Ascending aorta (tissue), 2 donors: ENCODE measurements at regions not wholly inside any gene's neighbourhood (a gene's known extent, or its start where the extent isn't known, plus 50 kb on each side); places are given as distances from the start of the nearest gene placed in this dataset.

Source experiments
- DNase-seq, 2 donors: peaks; one replicate each; pipeline ENCODE4 v3.0.0-alpha.2; 2019; ENCODE audit warnings: low spot score in 2 of 2
- H3K27ac ChIP-seq, 2 donors: fragments of 200-600 bp; sonication (generic); one replicate each; pipeline ENCODE4 v1.5.1; 2016 to 2017; ENCODE audit warnings: mild to moderate bottlenecking in 1 of 2
- H3K27me3 ChIP-seq: fragments of 200-600 bp; sonication (generic); one replicate; pipeline ENCODE4 v1.5.1; 2017
- H3K36me3 ChIP-seq, 2 donors: fragments of 200-600 bp; sonication (generic); one replicate each; pipeline ENCODE4 v1.5.1; 2016
- H3K4me1 ChIP-seq, 2 donors: fragments of 200-600 bp; sonication (generic); one replicate each; pipeline ENCODE4 v1.5.1; 2016 to 2017; ENCODE audit warnings: mild to moderate bottlenecking in 1 of 2
- H3K4me3 ChIP-seq, 2 donors: fragments of 200-600 bp; sonication (generic); one replicate each; pipeline ENCODE4 v1.5.1; 2016 to 2017; ENCODE audit warnings: mild to moderate bottlenecking in 1 of 2
- H3K9me3 ChIP-seq, 2 donors: fragments of 200-600 bp; sonication (generic); one replicate each; pipeline ENCODE4 v1.5.1; 2016
- intact Hi-C: fragments of 100-400 bp; cut with DNase I; formaldehyde crosslinking; loops from one replicate; pipeline ENCODE4 v1.15.1; 2023
- TF ChIP-seq, protein P1 (sequence below), 3 experiments: fragments of 200-600 bp in 2 of 3; fragments of 450-650 bp in 1 of 3; sonication (generic) in 2 of 3; IDR thresholded peaks; one replicate each; pipeline ENCODE4 v1.5.1; 2016 to 2019; ENCODE audit warnings: antibody characterized with exemption in 3 of 3, mild to moderate bottlenecking in 1 of 3, moderate library complexity in 1 of 3

DNA sequence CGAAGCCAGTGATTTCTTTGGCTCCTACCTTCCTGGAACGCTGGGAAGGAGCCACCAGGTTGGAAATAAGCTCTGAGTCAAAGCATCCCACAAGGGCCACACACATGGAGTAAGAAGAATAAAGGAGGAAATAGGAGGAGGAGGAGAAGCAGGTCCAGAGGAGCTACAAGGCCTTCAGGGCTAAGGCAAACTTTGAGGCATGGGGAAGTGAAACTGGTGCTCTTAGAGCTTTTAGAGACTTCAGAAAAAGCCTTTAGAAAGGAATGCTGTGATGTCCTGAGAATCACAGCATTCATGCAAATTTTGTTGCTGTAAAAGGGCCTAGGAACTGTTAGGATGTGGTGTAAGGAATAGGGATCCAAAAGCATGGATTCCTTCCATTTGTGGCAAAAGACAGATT lies 135.9 kb upstream of the ARHGEF9 start:
- intact Hi-C loops: loop anchor here (5.0 to 10.0 kb wide), 4 partner anchors 169 to 569 kb away; partner anchors contain the start of genes AMER1, MTMR8 and SPIN4
- H3K27ac ChIP-seq: peak overlapping the region; percentile 82 to 88
- H3K27me3 ChIP-seq: no peaks in the 10 kb centered on the region
- peaks cover 13 to 20% of the 10 kb centered on the region in 2 donors for H3K4me1 ChIP-seq
- TF ChIP-seq, protein P1, sequence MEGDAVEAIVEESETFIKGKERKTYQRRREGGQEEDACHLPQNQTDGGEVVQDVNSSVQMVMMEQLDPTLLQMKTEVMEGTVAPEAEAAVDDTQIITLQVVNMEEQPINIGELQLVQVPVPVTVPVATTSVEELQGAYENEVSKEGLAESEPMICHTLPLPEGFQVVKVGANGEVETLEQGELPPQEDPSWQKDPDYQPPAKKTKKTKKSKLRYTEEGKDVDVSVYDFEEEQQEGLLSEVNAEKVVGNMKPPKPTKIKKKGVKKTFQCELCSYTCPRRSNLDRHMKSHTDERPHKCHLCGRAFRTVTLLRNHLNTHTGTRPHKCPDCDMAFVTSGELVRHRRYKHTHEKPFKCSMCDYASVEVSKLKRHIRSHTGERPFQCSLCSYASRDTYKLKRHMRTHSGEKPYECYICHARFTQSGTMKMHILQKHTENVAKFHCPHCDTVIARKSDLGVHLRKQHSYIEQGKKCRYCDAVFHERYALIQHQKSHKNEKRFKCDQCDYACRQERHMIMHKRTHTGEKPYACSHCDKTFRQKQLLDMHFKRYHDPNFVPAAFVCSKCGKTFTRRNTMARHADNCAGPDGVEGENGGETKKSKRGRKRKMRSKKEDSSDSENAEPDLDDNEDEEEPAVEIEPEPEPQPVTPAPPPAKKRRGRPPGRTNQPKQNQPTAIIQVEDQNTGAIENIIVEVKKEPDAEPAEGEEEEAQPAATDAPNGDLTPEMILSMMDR (IDR thresholded peaks at IDR 0.05): no peak
- H3K36me3 ChIP-seq: no peaks in the 10 kb centered on the region
- H3K4me3 ChIP-seq: no peak overlapping the region
- no peaks in the 10 kb centered on the region for H3K9me3 ChIP-seq
- no peak for DNase-seq

DNA sequence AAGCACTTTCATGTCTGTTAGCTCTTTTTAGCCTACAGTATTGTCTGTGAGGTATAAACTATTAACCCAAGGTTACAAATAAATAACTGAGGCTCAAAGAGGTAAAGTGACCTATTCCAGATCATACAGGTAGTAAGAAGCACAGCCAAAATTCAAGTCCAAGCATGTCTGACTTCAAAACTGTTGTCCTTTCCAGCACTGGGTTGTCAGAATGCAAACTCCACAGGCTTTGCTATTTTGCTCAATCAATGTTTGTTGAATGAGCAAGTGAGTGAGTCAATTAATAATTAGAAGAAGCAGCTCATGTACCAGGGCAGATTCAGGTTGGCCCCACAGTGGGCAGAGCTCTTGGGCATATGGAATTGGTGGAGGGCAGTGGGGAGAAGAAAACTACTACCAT lies 134.1 kb upstream of the ARHGEF9 start:
- no peaks in the 10 kb centered on the region for H3K36me3 ChIP-seq
- H3K9me3 ChIP-seq: no peaks in the 10 kb centered on the region
- intact Hi-C loops: loop anchor here (10.0 kb wide), 1 partner anchor 264 kb away; no protein-coding TSS in a partner anchor
- H3K27ac ChIP-seq: peak overlapping the region; percentile 82 to 88
- TF ChIP-seq, protein P1 (IDR thresholded peaks at IDR 0.05): no peak
- no peaks in the 10 kb centered on the region for H3K27me3 ChIP-seq
- H3K4me3 ChIP-seq: no peak overlapping the region
- peaks cover 13 to 20% of the 10 kb centered on the region in 2 donors for H3K4me1 ChIP-seq
- DNase-seq: no peak

DNA sequence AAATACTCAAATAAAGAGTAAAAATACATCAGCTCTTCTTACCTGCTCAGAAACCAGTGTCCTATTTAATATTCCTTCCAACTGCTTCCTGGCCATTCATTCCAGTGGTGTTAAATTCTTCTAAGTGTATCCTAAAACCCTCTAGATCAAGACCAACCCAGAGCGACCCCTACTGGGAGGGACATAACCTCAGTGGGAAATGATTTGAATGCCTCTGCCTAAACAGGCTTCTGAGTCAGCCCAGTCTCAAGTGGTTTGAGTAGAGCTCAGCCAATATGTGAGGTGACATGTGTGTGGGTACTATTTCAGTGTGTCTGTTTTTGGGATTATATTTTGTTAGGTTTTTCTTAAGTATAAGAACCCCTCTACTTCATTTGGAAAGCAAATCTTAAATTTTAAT lies 133.6 kb upstream of the ARHGEF9 start:
- Histone ChIP-seq H3K9me3 (peaks cover 0 to 4% of the 10 kb centered on the region in 2 donors), H3K4me3 (no peak overlapping the region), H3K36me3 (no peaks in the 10 kb centered on the region), H3K4me1 (peaks cover 13 to 18% of the 10 kb centered on the region in 2 donors), H3K27me3 (no peaks in the 10 kb centered on the region), H3K27ac (peak overlapping the region in 1 of 2 donors; percentile 82)
- peak in 1 of 2 donors; percentile 66 for DNase-seq
- TF ChIP-seq, protein P1 (IDR thresholded peaks at IDR 0.05): peak in 2 of 3 experiments; percentile 13 to 45
- intact Hi-C loops: loop anchor here (10.0 kb wide), 1 partner anchor 264 kb away; no protein-coding TSS in a partner anchor

DNA sequence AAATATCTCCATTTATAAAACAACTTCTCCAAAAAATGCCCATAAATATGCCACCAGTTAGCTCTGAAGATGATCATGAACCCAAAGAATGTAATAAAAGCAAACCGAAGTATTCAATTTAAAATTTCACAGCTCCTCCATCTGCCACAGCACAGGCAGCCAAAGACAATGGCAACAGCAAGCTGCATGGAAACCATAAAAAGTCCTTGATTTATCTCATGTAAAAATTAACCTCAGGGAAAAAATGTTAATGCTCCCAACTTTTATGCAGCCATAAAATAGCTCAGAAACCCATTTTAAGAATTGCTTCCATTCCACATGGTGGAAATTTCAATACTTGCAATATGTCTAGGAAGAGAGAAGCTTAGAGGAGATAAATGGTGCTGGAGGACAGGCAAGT lies 132.3 kb upstream of the ARHGEF9 start:
- Histone ChIP-seq H3K27me3 (no peaks in the 10 kb centered on the region), H3K9me3 (peaks cover 0 to 11% of the 10 kb centered on the region in 2 donors), H3K4me3 (no peak overlapping the region), H3K36me3 (no peaks in the 10 kb centered on the region), H3K4me1 (peaks cover 13 to 18% of the 10 kb centered on the region in 2 donors), H3K27ac (no peak overlapping the region)
- DNase-seq: no peak
- TF ChIP-seq, protein P1 (IDR thresholded peaks at IDR 0.05): no peak
- intact Hi-C loops: loop anchor here (10.0 kb wide), 1 partner anchor 262 kb away; no protein-coding TSS in a partner anchor

DNA sequence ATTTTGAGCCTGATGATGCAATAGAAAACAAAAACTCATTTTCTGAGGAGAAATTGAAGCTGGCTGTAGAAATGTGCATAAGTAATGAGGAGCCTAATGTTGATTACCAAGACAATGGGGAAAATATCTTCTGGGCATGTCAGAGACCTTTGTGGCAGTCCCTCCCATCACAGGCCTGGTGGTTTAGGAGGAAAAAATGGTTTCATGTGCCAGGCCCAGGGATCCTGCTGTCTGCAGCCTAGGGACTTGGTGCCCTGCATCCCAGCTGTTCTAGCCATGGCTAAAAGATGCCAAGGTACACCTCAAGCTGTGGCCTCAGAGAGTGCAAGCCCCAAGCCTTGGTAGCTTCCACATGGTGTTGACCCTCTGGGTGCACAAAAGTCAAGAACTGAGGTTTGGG lies 128.7 kb upstream of the ARHGEF9 start:
- H3K27ac ChIP-seq: no peak overlapping the region
- H3K36me3 ChIP-seq: no peaks in the 10 kb centered on the region
- H3K9me3 ChIP-seq: peaks cover 0 to 11% of the 10 kb centered on the region in 2 donors
- no peak for DNase-seq
- no peaks in the 10 kb centered on the region for H3K27me3 ChIP-seq
- no peaks in the 10 kb centered on the region for H3K4me1 ChIP-seq
- intact Hi-C loops: loop anchor here (10.0 kb wide), 1 partner anchor 259 kb away; no protein-coding TSS in a partner anchor
- no peak overlapping the region for H3K4me3 ChIP-seq
- TF ChIP-seq, protein P1 (IDR thresholded peaks at IDR 0.05): no peak
